ENCODE measurements at regions not wholly inside any gene's neighbourhood (a gene's known extent, or its start where the extent isn't known, plus 50 kb on each side); places are given as distances from the start of the nearest gene placed in this dataset.

DNA sequence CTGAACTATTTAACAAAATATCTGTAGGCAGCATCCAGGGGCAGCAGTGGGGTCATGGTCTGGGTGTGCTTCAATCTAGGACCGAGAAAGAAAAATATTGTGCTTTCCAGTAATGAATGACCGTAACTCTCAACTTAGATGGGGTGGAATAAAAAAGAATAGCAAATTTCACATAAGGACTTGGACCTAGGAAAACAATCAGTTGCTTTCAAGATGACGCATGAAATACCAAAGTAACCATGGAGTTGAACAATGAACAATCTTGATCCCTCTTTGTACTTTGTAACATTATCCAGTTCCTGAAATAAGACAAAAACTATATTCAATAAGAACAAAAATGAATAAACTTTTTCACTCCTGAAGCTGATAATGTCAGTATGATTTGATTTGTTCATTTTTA lies 167.1 kb downstream of the C7orf25 start:
- no peak for TF ChIP-seq CTCF (IDR thresholded peaks at IDR 0.05)

DNA sequence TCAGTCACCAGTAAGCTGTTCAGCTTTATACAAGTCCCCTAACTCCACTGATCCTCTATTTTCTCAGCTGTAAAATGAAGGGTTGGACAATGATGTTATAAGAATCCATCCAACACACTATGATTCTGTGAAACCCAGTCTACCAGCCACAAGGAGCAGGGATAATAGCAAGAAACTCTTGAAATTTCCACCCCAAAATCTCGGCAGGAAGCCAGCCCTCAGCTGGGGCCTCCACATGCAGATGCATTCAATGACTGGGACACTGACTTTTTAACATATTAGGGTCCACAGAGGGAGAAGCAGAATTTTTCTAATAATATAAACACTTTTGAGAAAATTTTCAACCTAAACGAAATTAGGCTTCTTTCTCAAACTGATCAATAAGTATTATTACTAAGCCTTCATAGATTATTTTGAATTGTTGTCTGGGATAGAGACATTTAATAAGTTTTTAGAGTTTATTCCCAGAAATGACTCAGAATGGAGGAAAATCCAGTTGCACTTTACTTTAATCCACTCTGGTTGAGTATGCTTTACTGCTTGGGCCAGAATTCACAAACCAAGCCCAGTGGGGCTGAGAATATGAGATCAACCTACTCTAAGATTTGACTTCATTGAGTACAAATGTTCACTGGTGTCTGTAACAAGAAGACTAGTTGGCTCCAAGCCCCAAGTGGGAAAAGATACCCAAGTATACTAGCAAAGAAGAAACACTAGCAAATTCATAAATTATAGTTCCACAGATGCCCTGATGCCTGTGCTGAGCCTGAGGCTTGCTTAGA lies 168.6 kb downstream of the C7orf25 start:
- no peak for TF ChIP-seq CTCF (IDR thresholded peaks at IDR 0.05)

- no peak for TF ChIP-seq CTCF (IDR thresholded peaks at IDR 0.05)
These were observed 169.6 kb downstream of the C7orf25 start for GRCh38 chr7:42742318-42742717.

GRCh38 chr7:42740408-42740807 lies 171.5 kb downstream of the C7orf25 start:
- no peak for TF ChIP-seq CTCF (IDR thresholded peaks at IDR 0.05)

DNA sequence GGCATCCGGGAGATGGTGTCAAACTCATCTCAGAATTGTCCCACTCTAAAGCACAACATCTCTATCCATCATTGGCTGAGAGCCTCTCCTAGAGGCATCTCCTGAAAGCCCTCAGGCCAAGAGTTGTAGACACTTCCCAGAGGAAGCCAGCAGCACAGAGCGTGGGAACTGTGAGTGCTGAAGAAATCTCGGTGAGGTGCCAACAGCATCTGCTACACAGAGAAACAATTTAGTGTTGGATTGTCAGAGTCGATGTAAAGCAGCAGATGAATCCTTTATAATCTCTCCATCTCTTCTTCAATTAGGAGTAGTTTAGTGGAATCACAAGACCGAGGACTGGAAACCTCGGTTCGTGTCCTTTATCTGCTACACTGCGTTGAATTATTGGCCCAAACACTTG lies 172.2 kb downstream of the C7orf25 start:
- no peak for TF ChIP-seq CTCF (IDR thresholded peaks at IDR 0.05)

GRCh38 chr7:42736931-42737330 lies 174.9 kb downstream of the C7orf25 start:
- TF ChIP-seq CTCF (IDR thresholded peaks at IDR 0.05), result no peak

- TF ChIP-seq CTCF (IDR thresholded peaks at IDR 0.05), result no peak
These were observed 176.8 kb downstream of the C7orf25 start for GRCh38 chr7:42735081-42735480.

DNA sequence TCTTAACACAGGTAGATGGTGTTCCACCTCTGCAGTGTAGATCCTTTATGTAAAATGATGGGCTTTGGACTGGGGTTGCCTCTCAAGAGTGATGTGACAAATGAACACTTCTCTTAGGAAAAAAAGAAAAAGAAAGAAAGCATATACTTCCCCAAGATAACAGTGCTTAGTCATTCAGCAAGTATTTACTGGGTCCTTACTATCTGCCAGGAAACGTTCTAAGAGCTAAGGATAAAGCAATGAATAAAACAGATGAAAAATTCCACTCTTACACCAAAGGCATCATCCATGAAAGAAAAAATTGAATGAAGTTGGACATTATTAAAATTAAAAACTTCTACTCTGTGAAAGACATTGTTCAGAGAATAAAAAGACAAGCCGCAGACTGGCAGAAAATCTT lies 177.3 kb downstream of the C7orf25 start:
- no peak for TF ChIP-seq CTCF (IDR thresholded peaks at IDR 0.05)

Measured in LNCAP (cell line).